ENCODE measurements at regions not wholly inside any gene's neighbourhood (a gene's known extent, or its start where the extent isn't known, plus 50 kb on each side); places are given as distances from the start of the nearest gene placed in this dataset.
A peak's percentile ranks its signal among the peaks of the same experiment; 100 is the strongest.

- TF ChIP-seq, protein P1, sequence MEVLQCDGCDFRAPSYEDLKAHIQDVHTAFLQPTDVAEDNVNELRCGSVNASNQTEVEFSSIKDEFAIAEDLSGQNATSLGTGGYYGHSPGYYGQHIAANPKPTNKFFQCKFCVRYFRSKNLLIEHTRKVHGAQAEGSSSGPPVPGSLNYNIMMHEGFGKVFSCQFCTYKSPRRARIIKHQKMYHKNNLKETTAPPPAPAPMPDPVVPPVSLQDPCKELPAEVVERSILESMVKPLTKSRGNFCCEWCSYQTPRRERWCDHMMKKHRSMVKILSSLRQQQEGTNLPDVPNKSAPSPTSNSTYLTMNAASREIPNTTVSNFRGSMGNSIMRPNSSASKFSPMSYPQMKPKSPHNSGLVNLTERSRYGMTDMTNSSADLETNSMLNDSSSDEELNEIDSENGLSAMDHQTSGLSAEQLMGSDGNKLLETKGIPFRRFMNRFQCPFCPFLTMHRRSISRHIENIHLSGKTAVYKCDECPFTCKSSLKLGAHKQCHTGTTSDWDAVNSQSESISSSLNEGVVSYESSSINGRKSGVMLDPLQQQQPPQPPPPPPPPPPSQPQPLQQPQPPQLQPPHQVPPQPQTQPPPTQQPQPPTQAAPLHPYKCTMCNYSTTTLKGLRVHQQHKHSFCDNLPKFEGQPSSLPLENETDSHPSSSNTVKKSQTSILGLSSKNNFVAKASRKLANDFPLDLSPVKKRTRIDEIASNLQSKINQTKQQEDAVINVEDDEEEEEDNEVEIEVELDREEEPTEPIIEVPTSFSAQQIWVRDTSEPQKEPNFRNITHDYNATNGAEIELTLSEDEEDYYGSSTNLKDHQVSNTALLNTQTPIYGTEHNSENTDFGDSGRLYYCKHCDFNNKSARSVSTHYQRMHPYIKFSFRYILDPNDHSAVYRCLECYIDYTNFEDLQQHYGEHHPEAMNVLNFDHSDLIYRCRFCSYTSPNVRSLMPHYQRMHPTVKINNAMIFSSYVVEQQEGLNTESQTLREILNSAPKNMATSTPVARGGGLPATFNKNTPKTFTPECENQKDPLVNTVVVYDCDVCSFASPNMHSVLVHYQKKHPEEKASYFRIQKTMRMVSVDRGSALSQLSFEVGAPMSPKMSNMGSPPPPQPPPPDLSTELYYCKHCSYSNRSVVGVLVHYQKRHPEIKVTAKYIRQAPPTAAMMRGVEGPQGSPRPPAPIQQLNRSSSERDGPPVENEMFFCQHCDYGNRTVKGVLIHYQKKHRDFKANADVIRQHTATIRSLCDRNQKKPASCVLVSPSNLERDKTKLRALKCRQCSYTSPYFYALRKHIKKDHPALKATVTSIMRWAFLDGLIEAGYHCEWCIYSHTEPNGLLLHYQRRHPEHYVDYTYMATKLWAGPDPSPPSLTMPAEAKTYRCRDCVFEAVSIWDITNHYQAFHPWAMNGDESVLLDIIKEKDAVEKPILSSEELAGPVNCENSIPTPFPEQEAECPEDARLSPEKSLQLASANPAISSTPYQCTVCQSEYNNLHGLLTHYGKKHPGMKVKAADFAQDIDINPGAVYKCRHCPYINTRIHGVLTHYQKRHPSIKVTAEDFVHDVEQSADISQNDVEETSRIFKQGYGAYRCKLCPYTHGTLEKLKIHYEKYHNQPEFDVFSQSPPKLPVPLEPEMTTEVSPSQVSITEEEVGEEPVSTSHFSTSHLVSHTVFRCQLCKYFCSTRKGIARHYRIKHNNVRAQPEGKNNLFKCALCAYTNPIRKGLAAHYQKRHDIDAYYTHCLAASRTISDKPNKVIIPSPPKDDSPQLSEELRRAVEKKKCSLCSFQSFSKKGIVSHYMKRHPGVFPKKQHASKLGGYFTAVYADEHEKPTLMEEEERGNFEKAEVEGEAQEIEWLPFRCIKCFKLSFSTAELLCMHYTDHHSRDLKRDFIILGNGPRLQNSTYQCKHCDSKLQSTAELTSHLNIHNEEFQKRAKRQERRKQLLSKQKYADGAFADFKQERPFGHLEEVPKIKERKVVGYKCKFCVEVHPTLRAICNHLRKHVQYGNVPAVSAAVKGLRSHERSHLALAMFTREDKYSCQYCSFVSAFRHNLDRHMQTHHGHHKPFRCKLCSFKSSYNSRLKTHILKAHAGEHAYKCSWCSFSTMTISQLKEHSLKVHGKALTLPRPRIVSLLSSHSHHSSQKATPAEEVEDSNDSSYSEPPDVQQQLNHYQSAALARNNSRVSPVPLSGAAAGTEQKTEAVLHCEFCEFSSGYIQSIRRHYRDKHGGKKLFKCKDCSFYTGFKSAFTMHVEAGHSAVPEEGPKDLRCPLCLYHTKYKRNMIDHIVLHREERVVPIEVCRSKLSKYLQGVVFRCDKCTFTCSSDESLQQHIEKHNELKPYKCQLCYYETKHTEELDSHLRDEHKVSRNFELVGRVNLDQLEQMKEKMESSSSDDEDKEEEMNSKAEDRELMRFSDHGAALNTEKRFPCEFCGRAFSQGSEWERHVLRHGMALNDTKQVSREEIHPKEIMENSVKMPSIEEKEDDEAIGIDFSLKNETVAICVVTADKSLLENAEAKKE (CRISPR knock-in tag; IDR thresholded peaks at IDR 0.05): no peak
Measured at GRCh38 chr21:15557925-15558324, 171.9 kb upstream of the USP25 start (continued).

DNA sequence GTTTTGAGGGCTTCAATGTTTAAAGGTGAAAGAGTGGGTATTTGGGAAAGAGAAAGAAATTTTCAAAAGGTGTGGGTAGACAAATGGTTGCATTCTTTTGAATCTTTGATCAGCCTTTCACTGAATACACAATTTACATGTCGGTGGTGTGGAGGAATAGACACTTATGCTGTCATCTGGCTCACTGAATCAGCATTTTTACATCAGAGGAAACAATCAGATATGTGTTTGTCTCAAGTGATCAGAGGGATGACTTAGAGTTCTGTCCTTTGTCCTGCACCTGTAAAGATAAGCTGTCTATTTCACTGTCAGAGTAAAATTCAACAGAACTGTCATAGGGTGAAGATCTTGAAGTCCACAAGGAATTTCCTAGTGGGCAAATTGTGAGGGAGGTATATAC lies 170.9 kb upstream of the USP25 start:
- no peaks in the 10 kb centered on the region; the same call in 1 of the 2 replicates for H3K36me3 ChIP-seq (ENCODE audit: insufficient read depth)
- DNase-seq (ENCODE audit: low spot score) (no peak), ATAC-seq (no peak)
- H3K79me2 ChIP-seq (replicated peaks; ENCODE audit: insufficient read depth): no peaks in the 10 kb centered on the region
- H3K27me3 ChIP-seq (ENCODE audit: insufficient read depth): no peaks in the 10 kb centered on the region
- Mint-ChIP-seq H3K9me3 (peaks cover 15% of the 10 kb centered on the region; the same call in 2 of the 3 replicates), H3K4me1 (peaks cover 25% of the 10 kb centered on the region), H3K4me3 (no peak overlapping the region), H3K36me3 (ENCODE audit: low read depth) (peaks cover 15% of the 10 kb centered on the region), H3K27ac (no peak overlapping the region), H3K27me3 (ENCODE audit: insufficient read depth, low read depth, poor library complexity) (no peaks in the 10 kb centered on the region)
- no peak overlapping the region for H3K27ac ChIP-seq (ENCODE audit: low read depth)
- no peak overlapping the region for H2AFZ ChIP-seq
- no peak for TF ChIP-seq EZH2phosphoT487 (IDR thresholded peaks at IDR 0.05; ENCODE audit: unreplicated experiment)
- H4K20me1 ChIP-seq (replicated peaks; ENCODE audit: insufficient read depth): no peaks in the 10 kb centered on the region
- H3K4me2 ChIP-seq: no peak overlapping the region
- H3K4me3 ChIP-seq: no peak overlapping the region
- peaks cover 20% of the 10 kb centered on the region for H3K4me1 ChIP-seq (ENCODE audit: insufficient read depth)
- H3K9me2 ChIP-seq (ENCODE audit: insufficient read depth): no peaks in the 10 kb centered on the region; the same call in none of the 2 replicates
- H3F3A ChIP-seq (replicated peaks; ENCODE audit: low read depth): no peaks in the 10 kb centered on the region

DNA sequence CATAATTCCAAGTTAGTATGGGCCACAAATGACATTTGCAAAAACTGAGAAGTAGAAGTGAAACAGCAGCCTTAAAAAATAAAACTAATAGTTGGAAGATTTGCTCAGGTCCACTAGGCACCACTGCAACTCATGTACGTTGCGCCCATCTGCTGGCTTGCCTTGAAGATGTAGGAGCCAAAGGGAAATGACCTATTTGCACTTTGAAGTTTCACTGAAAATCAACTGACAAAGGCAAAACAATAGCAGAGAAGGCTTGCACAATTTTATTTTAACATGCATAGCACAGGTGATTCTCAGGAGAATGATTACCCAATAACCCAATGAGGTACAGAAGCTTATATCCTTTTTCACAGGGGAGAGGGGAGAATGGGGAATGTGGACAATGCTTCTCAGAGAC lies 170.1 kb upstream of the USP25 start:
- no peaks in the 10 kb centered on the region; the same call in 1 of the 2 replicates for H3K36me3 ChIP-seq (ENCODE audit: insufficient read depth)
- no peak overlapping the region for H3K27ac Mint-ChIP-seq
- H3K4me1 Mint-ChIP-seq: peaks cover 28% of the 10 kb centered on the region
- peak overlapping the region; percentile 63 for H3K4me2 ChIP-seq
- H3K27me3 ChIP-seq (ENCODE audit: insufficient read depth): no peaks in the 10 kb centered on the region
- no peaks in the 10 kb centered on the region for H4K20me1 ChIP-seq (replicated peaks; ENCODE audit: insufficient read depth)
- H3K27ac ChIP-seq (ENCODE audit: low read depth): no peak overlapping the region
- H2AFZ ChIP-seq: peak overlapping the region; percentile 5
- H3K9me3 Mint-ChIP-seq: peaks cover 15% of the 10 kb centered on the region; the same call in 2 of the 3 replicates
- no peak overlapping the region for H3K4me3 Mint-ChIP-seq
- no peaks in the 10 kb centered on the region for H3K79me2 ChIP-seq (replicated peaks; ENCODE audit: insufficient read depth)
- peaks cover 15% of the 10 kb centered on the region for H3K36me3 Mint-ChIP-seq (ENCODE audit: low read depth)
- DNase-seq (ENCODE audit: low spot score): no peak
- H3K27me3 Mint-ChIP-seq (ENCODE audit: insufficient read depth, low read depth, poor library complexity): no peaks in the 10 kb centered on the region
- no peaks in the 10 kb centered on the region; the same call in none of the 2 replicates for H3K9me2 ChIP-seq (ENCODE audit: insufficient read depth)
- H3K4me1 ChIP-seq (ENCODE audit: insufficient read depth): peaks cover 20% of the 10 kb centered on the region
- H3K4me3 ChIP-seq: no peak overlapping the region
- no peak for ATAC-seq
- H3F3A ChIP-seq (replicated peaks; ENCODE audit: low read depth): no peaks in the 10 kb centered on the region
- TF ChIP-seq, protein P2, sequence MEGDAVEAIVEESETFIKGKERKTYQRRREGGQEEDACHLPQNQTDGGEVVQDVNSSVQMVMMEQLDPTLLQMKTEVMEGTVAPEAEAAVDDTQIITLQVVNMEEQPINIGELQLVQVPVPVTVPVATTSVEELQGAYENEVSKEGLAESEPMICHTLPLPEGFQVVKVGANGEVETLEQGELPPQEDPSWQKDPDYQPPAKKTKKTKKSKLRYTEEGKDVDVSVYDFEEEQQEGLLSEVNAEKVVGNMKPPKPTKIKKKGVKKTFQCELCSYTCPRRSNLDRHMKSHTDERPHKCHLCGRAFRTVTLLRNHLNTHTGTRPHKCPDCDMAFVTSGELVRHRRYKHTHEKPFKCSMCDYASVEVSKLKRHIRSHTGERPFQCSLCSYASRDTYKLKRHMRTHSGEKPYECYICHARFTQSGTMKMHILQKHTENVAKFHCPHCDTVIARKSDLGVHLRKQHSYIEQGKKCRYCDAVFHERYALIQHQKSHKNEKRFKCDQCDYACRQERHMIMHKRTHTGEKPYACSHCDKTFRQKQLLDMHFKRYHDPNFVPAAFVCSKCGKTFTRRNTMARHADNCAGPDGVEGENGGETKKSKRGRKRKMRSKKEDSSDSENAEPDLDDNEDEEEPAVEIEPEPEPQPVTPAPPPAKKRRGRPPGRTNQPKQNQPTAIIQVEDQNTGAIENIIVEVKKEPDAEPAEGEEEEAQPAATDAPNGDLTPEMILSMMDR (conservative IDR thresholded peaks at IDR 0.05; ENCODE audit: low read depth in 2 of 2): no peak
- TF ChIP-seq EZH2 (IDR thresholded peaks at IDR 0.05; ENCODE audit: low read depth, unreplicated experiment): no peak

Data from GM23338 (cell line).